Gastroesophageal sphincter (tissue), 3 donors: ENCODE measurements at regions not wholly inside any gene's neighbourhood (a gene's known extent, or its start where the extent isn't known, plus 50 kb on each side); places are given as distances from the start of the nearest gene placed in this dataset.

ENCODE experiments used
- EP300 ChIP-seq: sonication (generic); formaldehyde crosslinking; IDR thresholded peaks from one replicate; pipeline ENCODE4 v1.6.1; 2017; ENCODE audit warnings: antibody characterized with exemption, mild to moderate bottlenecking
- TF ChIP-seq, protein P1 (sequence below), 4 experiments: fragments of 200-600 bp in 2 of 4; fragments of 450-650 bp in 2 of 4; sonication (generic) in 1 of 4; IDR thresholded peaks; one replicate each; pipeline ENCODE4 v1.5.1; 2017 to 2019; ENCODE audit warnings: antibody characterized with exemption in 4 of 4, mild to moderate bottlenecking in 2 of 4, moderate library complexity in 2 of 4

DNA sequence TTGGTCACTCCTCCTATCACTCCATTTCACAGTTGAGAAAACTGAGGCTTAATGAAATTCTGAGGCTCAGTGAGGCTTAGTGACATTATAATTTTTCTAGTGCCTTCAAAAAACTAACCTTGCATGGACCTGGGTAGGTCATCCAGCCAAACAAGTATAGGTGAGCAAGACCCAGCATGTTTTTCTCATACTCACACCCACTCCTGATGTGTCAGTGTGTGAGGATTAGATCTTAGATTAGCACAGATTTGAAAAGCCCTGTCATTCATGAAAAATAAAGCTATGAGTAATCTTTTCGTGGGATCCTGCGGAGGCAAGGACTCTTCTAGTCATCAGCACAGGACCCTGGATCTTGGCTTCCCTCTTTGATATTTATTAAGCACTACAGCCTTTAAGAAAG is 146.7 kb downstream of the CHIC2 start:
- TF ChIP-seq, protein P1, sequence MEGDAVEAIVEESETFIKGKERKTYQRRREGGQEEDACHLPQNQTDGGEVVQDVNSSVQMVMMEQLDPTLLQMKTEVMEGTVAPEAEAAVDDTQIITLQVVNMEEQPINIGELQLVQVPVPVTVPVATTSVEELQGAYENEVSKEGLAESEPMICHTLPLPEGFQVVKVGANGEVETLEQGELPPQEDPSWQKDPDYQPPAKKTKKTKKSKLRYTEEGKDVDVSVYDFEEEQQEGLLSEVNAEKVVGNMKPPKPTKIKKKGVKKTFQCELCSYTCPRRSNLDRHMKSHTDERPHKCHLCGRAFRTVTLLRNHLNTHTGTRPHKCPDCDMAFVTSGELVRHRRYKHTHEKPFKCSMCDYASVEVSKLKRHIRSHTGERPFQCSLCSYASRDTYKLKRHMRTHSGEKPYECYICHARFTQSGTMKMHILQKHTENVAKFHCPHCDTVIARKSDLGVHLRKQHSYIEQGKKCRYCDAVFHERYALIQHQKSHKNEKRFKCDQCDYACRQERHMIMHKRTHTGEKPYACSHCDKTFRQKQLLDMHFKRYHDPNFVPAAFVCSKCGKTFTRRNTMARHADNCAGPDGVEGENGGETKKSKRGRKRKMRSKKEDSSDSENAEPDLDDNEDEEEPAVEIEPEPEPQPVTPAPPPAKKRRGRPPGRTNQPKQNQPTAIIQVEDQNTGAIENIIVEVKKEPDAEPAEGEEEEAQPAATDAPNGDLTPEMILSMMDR (IDR thresholded peaks at IDR 0.05): no peak
- TF ChIP-seq EP300: no peak
